ENCODE measurements at regions not wholly inside any gene's neighbourhood (a gene's known extent, or its start where the extent isn't known, plus 50 kb on each side); places are given as distances from the start of the nearest gene placed in this dataset.
"Not testable (repeated sequence)": the region's sequence is repeated elsewhere in the genome, so short reads cannot be mapped to it uniquely, and the experiment has no call there.

DNA sequence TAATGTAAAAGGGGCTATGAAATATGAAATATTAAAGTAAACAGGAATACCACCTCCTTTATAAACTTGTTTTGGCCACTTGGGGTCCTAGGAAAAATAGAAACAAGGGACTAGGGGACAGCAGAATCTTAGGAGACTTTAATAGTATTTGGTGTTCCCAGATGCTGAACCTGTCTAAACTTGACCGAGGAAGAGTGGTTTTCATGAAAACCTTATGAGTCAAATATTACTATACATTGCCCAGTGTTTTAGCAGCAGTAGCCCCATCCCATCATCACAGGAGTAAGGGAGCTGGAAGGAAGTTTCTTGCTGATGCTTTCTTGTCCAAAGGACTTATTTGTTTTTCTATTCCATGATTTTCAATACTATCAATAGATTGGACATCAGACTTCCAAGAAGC is 177.5 kb upstream of the CAND1 start:
- Mint-ChIP-seq H3K27me3 (peaks cover 17% of the 10 kb centered on the region), H3K27ac (no peak overlapping the region), H3K9me3 (peaks cover 5% of the 10 kb centered on the region), H3K4me1 (no peaks in the 10 kb centered on the region), H3K4me3 (no peak overlapping the region), H3K36me3 (ENCODE audit: low read depth) (no peaks in the 10 kb centered on the region)
- TF ChIP-seq, protein P1, sequence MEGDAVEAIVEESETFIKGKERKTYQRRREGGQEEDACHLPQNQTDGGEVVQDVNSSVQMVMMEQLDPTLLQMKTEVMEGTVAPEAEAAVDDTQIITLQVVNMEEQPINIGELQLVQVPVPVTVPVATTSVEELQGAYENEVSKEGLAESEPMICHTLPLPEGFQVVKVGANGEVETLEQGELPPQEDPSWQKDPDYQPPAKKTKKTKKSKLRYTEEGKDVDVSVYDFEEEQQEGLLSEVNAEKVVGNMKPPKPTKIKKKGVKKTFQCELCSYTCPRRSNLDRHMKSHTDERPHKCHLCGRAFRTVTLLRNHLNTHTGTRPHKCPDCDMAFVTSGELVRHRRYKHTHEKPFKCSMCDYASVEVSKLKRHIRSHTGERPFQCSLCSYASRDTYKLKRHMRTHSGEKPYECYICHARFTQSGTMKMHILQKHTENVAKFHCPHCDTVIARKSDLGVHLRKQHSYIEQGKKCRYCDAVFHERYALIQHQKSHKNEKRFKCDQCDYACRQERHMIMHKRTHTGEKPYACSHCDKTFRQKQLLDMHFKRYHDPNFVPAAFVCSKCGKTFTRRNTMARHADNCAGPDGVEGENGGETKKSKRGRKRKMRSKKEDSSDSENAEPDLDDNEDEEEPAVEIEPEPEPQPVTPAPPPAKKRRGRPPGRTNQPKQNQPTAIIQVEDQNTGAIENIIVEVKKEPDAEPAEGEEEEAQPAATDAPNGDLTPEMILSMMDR (IDR thresholded peaks at IDR 0.05): no peak
- ChIA-PET POLR2A (no interaction called here), CTCF (no interaction called here)
- intact Hi-C loops (cut with micrococcal nuclease): no loop called here
- DNase-seq (no peak), ATAC-seq (ENCODE audit: low read depth) (no peak)

DNA sequence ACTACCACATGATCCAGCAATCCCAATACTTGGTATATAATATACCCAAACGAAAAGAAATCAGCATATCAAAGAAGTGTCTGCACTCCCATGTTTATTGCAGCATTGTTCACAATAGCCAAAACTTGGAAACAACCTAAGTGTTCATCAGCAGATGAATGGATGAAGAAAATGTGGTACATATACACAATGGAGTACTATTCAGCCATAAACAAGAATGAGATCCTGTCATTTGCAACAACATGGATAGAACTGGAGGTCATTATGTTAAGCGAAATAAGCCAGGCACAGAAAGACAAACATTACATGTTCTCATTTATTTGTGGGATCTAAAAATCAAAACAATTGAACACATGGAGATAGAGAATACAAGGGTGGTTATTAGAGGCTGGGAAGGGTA is 176.2 kb upstream of the CAND1 start:
- CTCF ChIA-PET; H3K4me1 Mint-ChIP-seq; POLR2A ChIA-PET; ATAC-seq (ENCODE audit: low read depth); intact Hi-C loops (cut with micrococcal nuclease); DNase-seq; H3K27ac Mint-ChIP-seq; H3K36me3 Mint-ChIP-seq (ENCODE audit: low read depth); H3K9me3 Mint-ChIP-seq; H3K4me3 Mint-ChIP-seq: not testable (repeated sequence)
- peaks cover 17% of the 10 kb centered on the region for H3K27me3 Mint-ChIP-seq

DNA sequence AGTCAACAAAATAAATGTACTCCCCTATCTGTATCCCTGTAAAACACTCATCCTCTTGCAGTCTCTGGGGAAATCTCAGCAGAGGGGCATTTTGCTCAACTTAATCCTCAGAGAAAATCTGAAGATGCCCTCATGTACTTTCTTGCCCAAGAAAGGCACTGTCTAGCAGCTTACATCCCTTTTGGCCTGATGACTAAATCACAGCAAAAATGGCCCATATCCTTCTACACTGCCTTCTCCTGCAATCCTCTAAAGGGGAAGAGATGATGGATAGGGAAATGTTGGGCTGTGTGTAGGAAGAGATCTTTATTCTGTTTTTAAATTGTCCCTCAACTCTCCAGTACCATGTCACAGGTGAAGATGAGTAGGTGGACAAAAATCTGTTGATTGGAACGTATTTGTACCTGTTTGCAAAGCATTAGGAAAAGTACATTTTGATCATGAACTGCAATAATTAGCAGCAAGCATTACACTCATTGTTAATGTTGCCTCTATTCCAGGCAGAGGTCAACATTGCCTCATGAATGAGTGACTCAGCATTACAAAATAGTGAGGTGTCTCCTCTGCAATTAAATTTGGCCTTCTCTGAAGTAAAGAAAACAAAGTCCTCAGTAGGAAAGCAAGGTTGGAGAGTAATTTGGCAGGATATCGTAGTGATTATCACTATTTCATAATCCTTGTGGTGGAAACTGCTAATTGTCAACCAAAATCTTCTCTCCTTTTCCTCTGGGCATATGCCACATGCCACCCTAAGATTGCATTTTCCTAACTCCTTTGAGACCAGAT is 172.4 kb upstream of the CAND1 start:
- CTCF ChIA-PET: no interaction called here
- no peak for ATAC-seq (ENCODE audit: low read depth)
- intact Hi-C loops (cut with micrococcal nuclease): no loop called here

DNA sequence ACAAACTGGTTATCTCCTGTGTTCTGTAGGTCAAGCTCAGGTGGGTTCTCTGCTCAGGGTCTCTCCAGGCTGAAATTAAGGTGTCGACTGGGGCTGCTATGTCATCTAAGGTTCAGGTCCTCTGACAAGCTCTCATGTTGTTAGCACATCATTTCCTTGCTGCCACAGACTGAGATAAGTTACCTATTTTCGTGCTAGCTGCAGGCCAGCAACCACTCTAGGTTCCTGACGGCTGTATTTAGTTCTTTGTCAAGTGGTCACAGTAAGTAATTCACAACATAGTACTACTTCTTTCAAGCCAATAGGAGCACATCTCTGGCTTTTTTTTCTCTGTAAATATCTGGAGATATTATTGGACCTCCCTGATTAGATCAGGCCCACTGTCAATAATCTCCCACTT is 169.3 kb upstream of the CAND1 start:
- CTCF ChIA-PET: interaction anchor here (0.6 kb wide), 1 partner anchor 816 kb away, joined by 4 read pairs; no protein-coding TSS in a partner anchor
- intact Hi-C loops (cut with micrococcal nuclease): no loop called here
- peaks cover 3% of the 10 kb centered on the region for H3K9me3 Mint-ChIP-seq

More for the DNA sequence above, 172.4 kb upstream of the CAND1 start:
- Mint-ChIP-seq H3K9me3 (peaks cover 5% of the 10 kb centered on the region), H3K36me3 (ENCODE audit: low read depth) (no peaks in the 10 kb centered on the region), H3K27me3 (peaks cover 11% of the 10 kb centered on the region), H3K4me3 (no peak overlapping the region), H3K4me1 (no peaks in the 10 kb centered on the region), H3K27ac (no peak overlapping the region)
- no peak for DNase-seq
- TF ChIP-seq, protein P1 (IDR thresholded peaks at IDR 0.05): no peak
- POLR2A ChIA-PET: no interaction called here

DNA sequence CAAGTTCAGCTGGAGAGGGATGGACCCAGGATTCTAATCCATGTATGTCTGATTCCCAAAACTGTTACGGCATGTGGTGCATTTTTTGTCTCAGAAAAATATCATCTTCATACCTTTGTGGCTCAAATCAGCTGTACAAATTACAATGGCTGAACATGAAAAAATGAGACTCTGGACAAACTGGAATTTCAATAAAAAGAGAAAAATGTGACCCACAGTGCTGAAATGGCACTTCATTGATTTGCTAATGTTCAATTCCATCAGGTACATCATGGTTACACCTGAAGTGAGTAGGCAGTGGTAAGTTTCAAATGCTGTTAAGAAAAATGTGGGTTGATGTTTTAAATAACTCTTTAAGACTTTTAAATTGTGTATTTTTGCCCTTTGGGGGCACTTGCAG is 165.6 kb upstream of the CAND1 start:
- TF ChIP-seq, protein P1 (IDR thresholded peaks at IDR 0.05): no peak
- ChIA-PET POLR2A (no interaction called here), CTCF (no interaction called here)
- intact Hi-C loops (cut with micrococcal nuclease): no loop called here
- peaks cover 22% of the 10 kb centered on the region for H3K9me3 Mint-ChIP-seq
- no peak overlapping the region for H3K4me3 Mint-ChIP-seq
- no peaks in the 10 kb centered on the region for H3K36me3 Mint-ChIP-seq (ENCODE audit: low read depth)
- H3K4me1 Mint-ChIP-seq: no peaks in the 10 kb centered on the region
- DNase-seq: no peak
- peaks cover 5% of the 10 kb centered on the region for H3K27me3 Mint-ChIP-seq
- no peak for ATAC-seq (ENCODE audit: low read depth)
- H3K27ac Mint-ChIP-seq: no peak overlapping the region

More for the DNA sequence above, 169.3 kb upstream of the CAND1 start:
- peaks cover 9% of the 10 kb centered on the region for H3K27me3 Mint-ChIP-seq
- TF ChIP-seq, protein P1 (IDR thresholded peaks at IDR 0.05): no peak
- no peak overlapping the region for H3K27ac Mint-ChIP-seq
- no peak for DNase-seq
- POLR2A ChIA-PET: no interaction called here
- no peak overlapping the region for H3K4me3 Mint-ChIP-seq
- H3K4me1 Mint-ChIP-seq: no peaks in the 10 kb centered on the region
- H3K36me3 Mint-ChIP-seq (ENCODE audit: low read depth): no peaks in the 10 kb centered on the region
- ATAC-seq (ENCODE audit: low read depth): no peak

DNA sequence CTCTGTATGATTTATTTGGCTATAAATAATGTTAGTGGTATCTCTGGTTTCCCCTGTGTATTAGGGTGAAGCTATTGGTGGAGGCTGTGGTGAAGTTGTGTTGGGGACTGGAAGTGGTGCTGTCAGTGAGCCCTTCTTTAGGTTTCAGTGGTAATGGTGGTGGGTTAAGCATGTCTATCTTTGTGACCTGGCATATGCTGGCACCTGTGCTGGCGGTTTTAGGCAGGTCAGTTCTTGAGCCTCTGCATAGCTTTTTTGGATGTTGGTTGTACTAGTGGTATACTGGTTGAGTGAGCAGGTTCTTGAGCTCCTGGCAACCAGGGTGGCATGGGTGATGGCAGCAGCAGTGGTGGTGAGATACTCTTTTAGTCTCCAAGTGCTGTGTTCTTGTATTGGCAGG is 161.9 kb upstream of the CAND1 start:
- H3K9me3 Mint-ChIP-seq: peaks cover 22% of the 10 kb centered on the region
- ATAC-seq (ENCODE audit: low read depth) (no peak), DNase-seq (no peak)
- H3K27ac Mint-ChIP-seq: no peak overlapping the region
- H3K36me3 Mint-ChIP-seq (ENCODE audit: low read depth): no peaks in the 10 kb centered on the region
- H3K4me3 Mint-ChIP-seq: no peak overlapping the region
- ChIA-PET POLR2A (no interaction called here), CTCF (no interaction called here)
- H3K4me1 Mint-ChIP-seq: no peaks in the 10 kb centered on the region
- peaks cover 8% of the 10 kb centered on the region for H3K27me3 Mint-ChIP-seq
- TF ChIP-seq, protein P1 (IDR thresholded peaks at IDR 0.05): no peak
- intact Hi-C loops (cut with micrococcal nuclease): no loop called here
